Stimulated activated effector memory CD8-positive, alpha-beta T cell treated with anti-CD3 and anti-CD28 coated beads, Interleukin-12 subunit alpha, Interleukin-12 subunit beta, amount 100 ng/mL, for 72 hours (primary cell): ENCODE measurements at regions not wholly inside any gene's neighbourhood (a gene's known extent, or its start where the extent isn't known, plus 50 kb on each side); places are given as distances from the start of the nearest gene placed in this dataset.

Experiments
- ATAC-seq: fragments of 150-1000 bp; cut with Tn5 transposase; 2 replicates; pipeline ENCODE4 v1.10.0; 2021
- DNase-seq, 2 donors: peaks; one replicate each; pipeline ENCODE4 v3.0.0; 2021 to 2022; ENCODE audit warnings: low spot score in 2 of 2
- H3K27ac Mint-ChIP-seq: one replicate; pipeline ENCODE4 v1.8.0; 2022; ENCODE audit warnings: mild to moderate bottlenecking, mixed read lengths
- H3K36me3 Mint-ChIP-seq: one replicate; pipeline ENCODE4 v1.8.0; 2022; ENCODE audit warnings: mild to moderate bottlenecking, mixed read lengths
- H3K4me1 Mint-ChIP-seq: one replicate; pipeline ENCODE4 v1.8.0; 2022; ENCODE audit warnings: mixed read lengths
- H3K4me3 Mint-ChIP-seq: one replicate; pipeline ENCODE4 v1.8.0; 2022; ENCODE audit warnings: mild to moderate bottlenecking, mixed read lengths
- H3K9me3 Mint-ChIP-seq: one replicate; pipeline ENCODE4 v1.8.0; 2022; ENCODE audit warnings: mixed read lengths

DNA sequence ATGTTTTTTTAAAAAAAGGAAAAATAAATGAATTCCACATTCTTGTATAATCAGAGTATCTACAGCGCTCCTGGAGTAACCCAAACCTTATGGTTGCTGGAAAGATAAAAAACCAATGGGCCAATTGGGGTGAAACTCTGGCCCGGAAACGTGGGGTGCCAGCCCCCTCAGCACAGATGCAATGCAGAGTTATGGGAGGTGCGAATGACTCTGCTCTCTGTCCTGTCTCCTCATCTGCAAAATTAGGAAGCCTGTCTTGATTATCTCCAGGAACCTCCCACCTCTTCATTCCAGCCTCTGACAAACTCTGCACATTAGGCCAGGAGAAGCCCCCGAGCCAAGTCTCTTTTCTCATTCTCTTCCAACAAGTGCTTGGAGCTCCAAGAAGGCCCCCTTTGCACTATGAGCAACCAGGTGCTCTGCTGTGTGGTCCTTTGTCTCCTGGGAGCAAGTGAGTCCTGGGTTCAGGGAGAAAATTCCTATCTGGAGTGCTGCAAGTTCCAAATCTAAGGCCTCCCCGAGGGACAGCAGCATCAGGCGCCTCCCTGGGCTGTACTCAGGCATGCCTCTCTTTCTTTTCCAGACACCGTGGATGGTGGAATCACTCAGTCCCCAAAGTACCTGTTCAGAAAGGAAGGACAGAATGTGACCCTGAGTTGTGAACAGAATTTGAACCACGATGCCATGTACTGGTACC is 130.5 kb upstream of the PRSS1 start:
- Mint-ChIP-seq H3K27ac (no peak overlapping the region), H3K4me3 (peak overlapping the region; percentile 2), H3K9me3 (no peaks in the 10 kb centered on the region), H3K36me3 (no peaks in the 10 kb centered on the region), H3K4me1 (no peaks in the 10 kb centered on the region)
- DNase-seq (no peak), ATAC-seq (no peak)

DNA sequence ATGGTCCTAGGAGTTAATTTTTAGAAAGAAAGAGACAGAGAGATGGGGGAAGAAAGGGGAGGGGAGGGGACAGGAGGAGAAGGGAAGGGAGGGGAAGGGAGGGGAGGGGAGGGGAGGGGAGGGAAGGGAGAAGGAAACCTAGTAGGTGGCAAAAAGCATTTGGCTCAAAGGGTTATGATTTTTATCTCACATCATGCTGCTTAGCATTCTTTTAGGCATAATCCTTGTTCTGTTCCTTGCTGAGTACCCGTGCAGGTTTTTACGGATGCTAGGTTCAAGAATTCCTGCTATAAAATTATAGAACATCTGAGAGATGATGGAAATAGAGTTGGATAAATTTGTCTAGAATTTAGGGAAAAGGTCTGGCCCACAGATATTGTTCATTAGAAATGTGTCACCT is 132.4 kb upstream of the PRSS1 start:
- no peaks in the 10 kb centered on the region for H3K9me3 Mint-ChIP-seq
- H3K4me1 Mint-ChIP-seq, result no peaks in the 10 kb centered on the region
- peak overlapping the region; percentile 13 for H3K4me3 Mint-ChIP-seq
- H3K36me3 Mint-ChIP-seq, result no peaks in the 10 kb centered on the region
- H3K27ac Mint-ChIP-seq, result no peak overlapping the region
- DNase-seq (no peak), ATAC-seq (no peak)

DNA sequence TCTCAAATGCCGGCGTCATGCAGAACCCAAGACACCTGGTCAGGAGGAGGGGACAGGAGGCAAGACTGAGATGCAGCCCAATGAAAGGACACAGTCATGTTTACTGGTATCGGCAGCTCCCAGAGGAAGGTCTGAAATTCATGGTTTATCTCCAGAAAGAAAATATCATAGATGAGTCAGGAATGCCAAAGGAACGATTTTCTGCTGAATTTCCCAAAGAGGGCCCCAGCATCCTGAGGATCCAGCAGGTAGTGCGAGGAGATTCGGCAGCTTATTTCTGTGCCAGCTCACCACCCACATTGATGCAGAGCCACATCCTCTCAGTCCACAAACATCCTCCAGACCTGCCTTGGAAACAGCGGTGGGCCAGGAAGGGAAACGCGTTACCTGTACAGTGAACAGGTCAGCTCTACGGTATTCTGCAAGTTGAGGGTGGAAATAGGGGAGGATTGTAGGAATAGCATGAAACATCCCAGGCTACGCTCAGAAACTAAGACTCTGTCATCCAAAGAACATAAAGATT is 133.1 kb upstream of the PRSS1 start:
- Mint-ChIP-seq H3K4me3 (peak overlapping the region; percentile 13), H3K36me3 (no peaks in the 10 kb centered on the region), H3K4me1 (no peaks in the 10 kb centered on the region), H3K9me3 (no peaks in the 10 kb centered on the region), H3K27ac (no peak overlapping the region)
- no peak for DNase-seq
- no peak for ATAC-seq

DNA sequence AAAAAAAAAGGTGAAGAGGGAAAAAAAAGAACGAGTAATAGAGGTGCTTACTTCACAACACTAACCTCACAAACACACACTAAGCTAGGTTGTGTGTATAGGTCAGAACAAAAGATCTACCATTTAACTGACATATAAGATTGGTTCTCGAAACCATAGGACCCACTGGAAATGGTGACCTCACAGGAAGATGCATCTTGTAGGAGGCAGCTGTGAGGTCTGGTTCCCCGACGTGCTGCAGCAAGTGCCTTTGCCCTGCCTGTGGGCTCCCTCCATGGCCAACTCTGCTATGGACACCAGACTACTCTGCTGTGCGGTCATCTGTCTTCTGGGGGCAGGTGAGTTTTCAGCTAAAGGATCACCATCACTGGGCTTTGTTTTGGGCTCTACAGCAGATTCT is 133.8 kb upstream of the PRSS1 start:
- no peak overlapping the region for H3K27ac Mint-ChIP-seq
- no peaks in the 10 kb centered on the region for H3K9me3 Mint-ChIP-seq
- no peaks in the 10 kb centered on the region for H3K36me3 Mint-ChIP-seq
- H3K4me3 Mint-ChIP-seq, result peak overlapping the region; percentile 13
- H3K4me1 Mint-ChIP-seq, result no peaks in the 10 kb centered on the region
- no peak for ATAC-seq
- no peak for DNase-seq

DNA sequence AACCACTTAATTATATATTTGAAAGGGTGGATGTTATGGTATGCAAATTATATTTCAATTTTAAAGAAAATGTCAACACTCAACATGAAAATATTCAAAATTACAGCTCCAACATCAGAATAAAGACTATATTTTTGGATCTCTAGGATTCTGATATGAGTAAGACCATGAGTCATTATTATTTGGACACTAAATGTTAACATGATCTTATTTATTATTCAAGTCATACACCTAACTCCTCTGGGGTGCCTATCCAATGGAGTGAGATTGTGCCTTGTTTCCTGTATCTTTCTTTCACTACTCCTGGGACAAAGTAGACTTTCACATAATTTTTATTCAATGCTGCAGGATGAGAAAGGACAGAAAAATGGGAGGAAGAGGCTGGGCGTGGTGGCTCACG is 135.2 kb upstream of the PRSS1 start:
- no peaks in the 10 kb centered on the region for H3K4me1 Mint-ChIP-seq
- ATAC-seq (no peak), DNase-seq (no peak)
- H3K4me3 Mint-ChIP-seq, result no peak overlapping the region
- no peaks in the 10 kb centered on the region for H3K36me3 Mint-ChIP-seq
- H3K27ac Mint-ChIP-seq, result no peak overlapping the region
- H3K9me3 Mint-ChIP-seq, result no peaks in the 10 kb centered on the region

DNA sequence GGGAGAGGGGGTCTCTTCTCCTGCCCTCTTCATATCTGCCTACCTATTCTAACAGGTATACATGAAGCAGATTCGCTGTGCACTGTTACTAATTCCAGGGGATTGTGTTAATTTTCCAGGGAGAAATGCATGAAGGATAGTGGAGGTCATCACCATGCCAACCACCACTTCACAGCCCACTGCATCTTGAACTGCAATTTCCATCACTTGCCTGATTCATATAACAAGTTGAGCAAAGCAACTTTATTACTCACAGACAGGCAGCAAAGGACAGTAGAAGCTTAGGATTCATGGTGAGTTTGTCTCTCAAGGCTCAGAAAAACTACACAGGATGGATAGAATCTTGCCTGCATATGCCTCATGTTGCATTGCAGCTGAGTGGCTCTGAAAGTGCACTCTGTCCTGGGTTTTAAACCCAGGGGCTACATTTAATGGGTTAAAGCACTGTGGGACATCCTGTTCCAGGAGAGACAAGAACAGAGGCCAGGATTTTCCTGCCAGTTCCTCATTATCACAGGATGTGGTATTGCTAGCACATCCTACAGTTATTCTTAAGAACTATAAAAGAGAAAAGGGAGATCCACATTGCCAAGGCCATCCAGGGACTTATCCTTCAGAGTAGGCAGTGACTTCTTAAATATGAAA is 136.9 kb upstream of the PRSS1 start:
- no peak overlapping the region for H3K27ac Mint-ChIP-seq
- no peaks in the 10 kb centered on the region for H3K4me1 Mint-ChIP-seq
- no peaks in the 10 kb centered on the region for H3K9me3 Mint-ChIP-seq
- no peaks in the 10 kb centered on the region for H3K36me3 Mint-ChIP-seq
- peak; percentile 44 for ATAC-seq
- no peak for DNase-seq
- no peak overlapping the region for H3K4me3 Mint-ChIP-seq

DNA sequence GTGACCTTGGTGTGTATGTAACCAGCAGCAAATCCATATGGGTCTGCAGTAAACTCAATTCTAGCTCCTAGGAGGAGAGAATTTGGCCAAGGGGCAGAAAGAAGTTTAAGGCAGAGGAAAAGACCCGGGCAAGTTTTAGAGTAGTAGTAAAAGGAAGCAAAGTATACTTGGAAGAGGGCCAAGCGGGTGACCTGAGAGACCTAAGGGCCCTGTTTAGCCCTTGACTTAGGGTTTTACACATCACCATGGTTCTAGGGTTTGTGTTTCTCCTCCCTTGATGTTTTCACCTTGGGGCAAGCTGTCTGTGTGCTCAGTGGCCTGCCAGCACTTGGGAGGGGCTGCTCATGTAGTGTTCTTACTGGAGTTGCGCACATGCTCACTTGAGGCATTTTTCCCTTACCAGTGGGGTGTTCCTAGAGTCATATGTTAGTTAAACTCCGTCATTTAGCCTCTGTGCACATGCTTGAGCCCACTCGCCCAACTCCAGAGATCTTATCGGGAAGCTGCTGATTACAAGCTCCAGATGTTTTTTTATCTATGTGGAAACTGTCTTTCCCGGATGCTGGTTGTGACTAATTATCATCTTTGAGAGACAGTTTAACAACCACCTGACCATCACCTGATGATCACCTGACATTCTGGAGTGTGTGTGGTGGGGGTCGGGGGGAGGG is 137.6 kb upstream of the PRSS1 start:
- Mint-ChIP-seq H3K9me3 (no peaks in the 10 kb centered on the region), H3K27ac (no peak overlapping the region), H3K4me3 (no peak overlapping the region), H3K4me1 (no peaks in the 10 kb centered on the region), H3K36me3 (no peaks in the 10 kb centered on the region)
- ATAC-seq (no peak), DNase-seq (no peak)

DNA sequence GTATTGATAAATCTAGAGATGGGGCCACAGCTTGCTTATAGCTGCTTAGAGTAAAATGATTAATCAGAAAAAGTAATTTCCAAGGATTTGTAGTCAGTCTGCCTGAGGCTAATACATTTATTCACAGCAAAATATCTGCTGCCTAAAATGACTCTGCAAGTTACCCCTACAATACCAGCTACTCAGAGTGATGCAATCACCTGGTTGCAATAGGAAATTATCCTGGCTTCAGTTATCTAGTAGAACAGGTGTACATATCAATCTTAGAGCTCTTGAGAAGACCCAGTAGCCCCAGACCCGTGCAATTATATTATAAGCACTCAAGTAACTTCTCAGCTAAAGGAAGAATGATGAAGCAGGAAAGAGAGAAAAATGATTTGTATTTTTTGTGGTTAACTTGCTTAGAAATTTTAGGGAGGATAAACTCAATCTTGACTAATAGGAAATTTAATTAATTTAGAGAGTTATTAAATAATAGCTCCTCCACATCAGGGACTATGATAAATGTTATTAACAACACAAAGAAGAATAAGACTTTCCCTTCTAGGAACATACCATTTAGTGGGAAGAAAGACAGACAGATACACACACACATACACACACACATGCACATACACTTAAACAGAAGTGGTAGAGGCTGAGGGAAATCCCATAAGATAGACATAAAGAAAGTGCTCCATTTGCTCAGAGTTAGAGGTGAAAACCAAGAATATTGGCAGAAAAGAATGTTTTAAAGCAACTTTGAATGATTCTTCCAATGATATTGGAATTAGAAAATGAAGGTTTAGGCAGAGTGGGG is 140.4 kb upstream of the PRSS1 start:
- no peak overlapping the region for H3K27ac Mint-ChIP-seq
- no peaks in the 10 kb centered on the region for H3K36me3 Mint-ChIP-seq
- H3K4me3 Mint-ChIP-seq, result no peak overlapping the region
- ATAC-seq (no peak), DNase-seq (no peak)
- no peaks in the 10 kb centered on the region for H3K9me3 Mint-ChIP-seq
- H3K4me1 Mint-ChIP-seq, result no peaks in the 10 kb centered on the region

DNA sequence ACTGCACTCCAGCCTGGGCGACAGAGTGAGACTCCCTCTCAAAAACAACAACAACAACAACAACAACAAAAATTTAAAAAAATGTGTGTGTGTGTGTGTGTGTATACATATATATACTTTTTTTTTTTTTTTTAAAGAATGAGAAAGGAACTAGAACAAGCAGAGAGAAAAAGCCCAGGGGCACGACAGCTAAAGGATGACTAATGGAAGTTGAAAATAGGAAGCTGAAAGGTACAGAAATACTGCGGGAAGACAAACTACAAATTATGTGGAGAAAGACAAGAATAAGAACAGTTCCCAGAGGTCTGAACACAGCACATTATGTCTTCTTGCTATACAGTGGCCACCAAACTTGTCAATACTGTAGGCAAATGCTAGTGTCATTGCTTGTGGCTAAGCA is 141.9 kb upstream of the PRSS1 start:
- H3K4me3 Mint-ChIP-seq, result no peak overlapping the region
- no peaks in the 10 kb centered on the region for H3K9me3 Mint-ChIP-seq
- H3K36me3 Mint-ChIP-seq, result no peaks in the 10 kb centered on the region
- DNase-seq (no peak), ATAC-seq (no peak)
- no peaks in the 10 kb centered on the region for H3K4me1 Mint-ChIP-seq
- no peak overlapping the region for H3K27ac Mint-ChIP-seq

DNA sequence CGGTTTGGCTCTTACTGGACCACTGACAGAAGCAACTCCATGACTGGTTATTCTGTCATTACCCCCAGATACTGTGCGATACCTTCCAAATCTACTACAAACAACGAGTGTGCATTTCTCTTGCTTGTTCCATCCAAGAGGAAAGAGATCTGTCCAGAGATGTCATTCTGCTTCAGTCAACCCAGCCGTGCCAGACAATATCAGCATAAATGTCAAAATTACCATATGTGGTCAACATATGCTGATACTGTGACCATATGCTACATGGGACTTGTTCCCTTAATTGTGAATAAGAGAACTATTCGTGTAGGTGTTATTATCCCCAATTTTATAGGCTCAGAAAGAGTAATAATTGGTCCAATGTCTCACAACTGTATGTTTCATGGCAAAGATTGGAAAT is 143.2 kb upstream of the PRSS1 start:
- no peaks in the 10 kb centered on the region for H3K36me3 Mint-ChIP-seq
- ATAC-seq, result no peak
- no peak overlapping the region for H3K4me3 Mint-ChIP-seq
- DNase-seq, result no peak
- H3K27ac Mint-ChIP-seq, result no peak overlapping the region
- H3K9me3 Mint-ChIP-seq, result no peaks in the 10 kb centered on the region
- H3K4me1 Mint-ChIP-seq, result no peaks in the 10 kb centered on the region

DNA sequence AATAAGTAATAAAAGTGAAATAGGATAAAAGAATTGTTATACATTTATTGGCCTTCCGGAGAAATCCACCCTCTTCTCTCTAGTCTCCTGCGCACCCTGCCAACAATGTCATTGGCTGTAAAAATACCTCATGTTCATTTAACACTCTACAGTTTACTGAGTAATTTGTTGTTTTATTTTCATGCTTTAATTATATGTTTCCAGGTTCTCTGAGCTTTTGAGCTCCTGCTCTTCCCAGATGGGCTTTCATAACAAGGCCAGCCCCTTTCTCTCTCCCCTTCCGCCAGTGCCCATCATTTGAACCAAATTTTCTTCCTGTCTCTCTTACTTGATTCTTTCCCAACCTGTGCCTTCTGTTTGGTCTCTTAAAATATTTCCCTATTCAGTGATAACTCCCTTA is 144.6 kb upstream of the PRSS1 start:
- Mint-ChIP-seq H3K4me1 (no peaks in the 10 kb centered on the region), H3K27ac (no peak overlapping the region), H3K4me3 (no peak overlapping the region), H3K9me3 (no peaks in the 10 kb centered on the region), H3K36me3 (no peaks in the 10 kb centered on the region)
- ATAC-seq, result no peak
- no peak for DNase-seq

DNA sequence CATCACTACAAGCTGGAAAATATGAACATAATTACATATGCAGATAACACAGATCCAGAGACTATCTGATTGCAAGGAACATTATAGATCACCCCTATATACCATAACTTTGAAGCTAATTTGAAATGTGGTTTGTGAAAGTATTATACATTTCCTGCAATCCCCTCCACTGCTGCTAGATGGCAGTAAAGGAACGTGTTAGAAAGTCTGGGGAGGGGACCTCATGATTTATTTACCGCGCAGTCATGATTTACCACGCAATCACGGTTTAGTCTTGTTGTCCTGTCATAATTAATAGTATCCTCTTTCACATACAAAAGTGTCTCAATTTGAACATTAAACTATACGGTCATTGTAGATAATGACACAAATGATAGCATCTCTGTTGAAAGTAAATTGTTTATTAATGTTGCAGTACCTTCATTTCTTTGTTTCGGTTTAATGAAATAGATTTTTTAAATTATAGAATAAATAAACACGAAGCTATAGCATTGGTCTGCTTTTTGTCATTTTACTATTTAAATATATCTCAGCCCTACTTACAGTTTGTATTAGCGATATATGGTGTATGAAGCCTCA is 145.3 kb upstream of the PRSS1 start:
- Mint-ChIP-seq H3K4me3 (no peak overlapping the region), H3K9me3 (no peaks in the 10 kb centered on the region), H3K27ac (no peak overlapping the region), H3K36me3 (no peaks in the 10 kb centered on the region), H3K4me1 (no peaks in the 10 kb centered on the region)
- DNase-seq, result peak; percentile 3 to 57
- ATAC-seq, result no peak

DNA sequence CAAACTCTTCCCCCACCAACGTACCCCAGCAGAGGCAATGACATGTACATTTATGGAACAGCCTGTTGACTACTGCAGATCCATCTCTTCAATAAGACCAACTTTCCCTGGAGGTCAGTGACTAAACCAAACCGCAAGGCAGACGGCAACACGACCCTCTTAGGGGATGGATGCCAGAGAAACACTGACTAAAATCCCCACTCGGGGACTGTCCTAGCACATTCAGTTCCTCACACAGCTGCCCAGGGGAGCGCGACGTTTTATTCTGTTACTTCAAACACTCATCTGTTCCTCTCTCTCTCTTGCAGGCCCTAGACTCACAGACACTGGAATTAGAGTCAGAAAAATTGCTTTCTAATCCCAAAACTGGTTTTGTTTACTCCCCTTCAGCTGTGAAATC is 146.5 kb upstream of the PRSS1 start:
- Mint-ChIP-seq H3K36me3 (no peaks in the 10 kb centered on the region), H3K27ac (no peak overlapping the region), H3K4me1 (no peaks in the 10 kb centered on the region), H3K9me3 (no peaks in the 10 kb centered on the region), H3K4me3 (no peak overlapping the region)
- ATAC-seq (no peak), DNase-seq (no peak)

DNA sequence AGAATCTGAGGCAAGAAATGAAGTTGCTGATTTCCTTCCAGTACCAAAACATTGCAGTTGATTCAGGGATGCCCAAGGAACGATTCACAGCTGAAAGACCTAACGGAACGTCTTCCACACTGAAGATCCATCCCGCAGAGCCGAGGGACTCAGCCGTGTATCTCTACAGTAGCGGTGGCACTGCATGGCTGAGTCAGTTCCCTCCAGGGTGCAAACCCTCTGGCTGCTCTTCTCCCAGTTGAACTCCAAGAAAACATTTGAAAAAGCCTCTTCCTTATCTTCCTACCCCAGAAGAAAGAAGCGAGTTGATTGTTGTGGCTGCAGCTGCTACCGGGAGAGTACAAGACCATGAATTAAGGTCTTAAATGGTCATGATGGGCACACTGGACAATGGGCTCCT is 147.1 kb upstream of the PRSS1 start:
- H3K4me3 Mint-ChIP-seq, result no peak overlapping the region
- H3K9me3 Mint-ChIP-seq, result no peaks in the 10 kb centered on the region
- no peaks in the 10 kb centered on the region for H3K36me3 Mint-ChIP-seq
- no peak for DNase-seq
- ATAC-seq, result no peak
- H3K4me1 Mint-ChIP-seq, result no peaks in the 10 kb centered on the region
- no peak overlapping the region for H3K27ac Mint-ChIP-seq

DNA sequence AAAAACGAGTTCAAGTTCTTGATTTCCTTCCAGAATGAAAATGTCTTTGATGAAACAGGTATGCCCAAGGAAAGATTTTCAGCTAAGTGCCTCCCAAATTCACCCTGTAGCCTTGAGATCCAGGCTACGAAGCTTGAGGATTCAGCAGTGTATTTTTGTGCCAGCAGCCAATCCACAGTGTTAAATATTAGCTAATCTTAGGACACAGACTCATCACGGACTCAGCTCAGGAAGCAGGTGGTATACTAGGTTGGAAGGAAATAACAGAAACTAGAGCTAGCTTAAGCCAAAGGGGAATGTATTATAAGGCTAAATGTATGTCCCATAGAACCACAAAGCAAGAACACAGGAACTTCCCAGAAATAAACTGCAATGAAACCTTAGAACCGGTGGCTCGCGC is 151.0 kb upstream of the PRSS1 start:
- Mint-ChIP-seq H3K27ac (no peak overlapping the region), H3K4me1 (no peaks in the 10 kb centered on the region), H3K36me3 (no peaks in the 10 kb centered on the region), H3K4me3 (no peak overlapping the region), H3K9me3 (no peaks in the 10 kb centered on the region)
- ATAC-seq, result no peak
- no peak for DNase-seq
